Mucosa of descending colon (tissue), 3 donors: ENCODE measurements at regions not wholly inside any gene's neighbourhood (a gene's known extent, or its start where the extent isn't known, plus 50 kb on each side); places are given as distances from the start of the nearest gene placed in this dataset.

Source experiments
- ATAC-seq: fragments of 200-7000 bp; cut with Tn5 transposase; one replicate; pipeline ENCODE4 v1.9.1; 2020; ENCODE audit warnings: mild to moderate bottlenecking, moderate library complexity
- DNase-seq, 3 donors: peaks; one replicate each; pipeline ENCODE4 v3.0.0-alpha.2; 2020
- H3K36me3 ChIP-seq: fragments of 200-600 bp; one replicate; pipeline ENCODE4 v1.8.0; 2021; ENCODE audit warnings: low read depth, mild to moderate bottlenecking
- H3K4me1 ChIP-seq: fragments of 200-600 bp; one replicate; pipeline ENCODE4 v1.8.0; 2021; ENCODE audit warnings: low read depth, mild to moderate bottlenecking
- H3K4me3 ChIP-seq: fragments of 200-600 bp; one replicate; pipeline ENCODE4 v1.8.0; 2021; ENCODE audit warnings: mild to moderate bottlenecking
- H3K9me3 ChIP-seq: fragments of 200-600 bp; one replicate; pipeline ENCODE4 v1.8.0; 2021; ENCODE audit warnings: mild to moderate bottlenecking
- CTCF ChIP-seq: fragments of 200-600 bp; IDR thresholded peaks from one replicate; pipeline ENCODE4 v1.8.0; 2022; ENCODE audit warnings: antibody characterized with exemption, mild to moderate bottlenecking
- intact Hi-C, 2 donors: fragments of 100-400 bp; cut with DNase I in 1 of 2; cut with micrococcal nuclease in 1 of 2; formaldehyde crosslinking; loops; one replicate each; pipeline versions ENCODE4 v1.11.0 to v1.11.1; 2022; cut with DNase I, micrococcal nuclease
- donor health status: DM: no; HTN: no; CAD: no; lungs with moderate emphysema.
- donor health status: DM: no; HTN: no; CAD: no.
- donor health status: DM: no; HTN: yes; CAD: no.

- intact Hi-C loops = no loop called here
- no peak for DNase-seq
- no peak overlapping the region for H3K4me3 ChIP-seq
- no peak for TF ChIP-seq CTCF
- ATAC-seq = no peak
- H3K4me1 ChIP-seq = no peaks in the 10 kb centered on the region
- H3K9me3 ChIP-seq = no peaks in the 10 kb centered on the region
- H3K36me3 ChIP-seq = no peaks in the 10 kb centered on the region
These were observed 309.4 kb upstream of the ZC3H12C start for GRCh38 chr11:109783840-109784239.

GRCh38 chr11:109784536-109784935 lies 308.7 kb upstream of the ZC3H12C start:
- intact Hi-C loops = no loop called here
- no peak overlapping the region for H3K4me3 ChIP-seq
- H3K36me3 ChIP-seq = no peaks in the 10 kb centered on the region
- DNase-seq = no peak
- no peak for TF ChIP-seq CTCF
- no peak for ATAC-seq
- no peaks in the 10 kb centered on the region for H3K9me3 ChIP-seq
- H3K4me1 ChIP-seq = no peaks in the 10 kb centered on the region

- TF ChIP-seq CTCF = no peak
- Histone ChIP-seq H3K4me1 (no peaks in the 10 kb centered on the region), H3K9me3 (no peaks in the 10 kb centered on the region), H3K4me3 (no peak overlapping the region), H3K36me3 (no peaks in the 10 kb centered on the region)
- intact Hi-C loops = no loop called here
- ATAC-seq = no peak
- no peak for DNase-seq
These were observed 308.0 kb upstream of the ZC3H12C start for GRCh38 chr11:109785198-109785597.

GRCh38 chr11:109785714-109786113 lies 307.5 kb upstream of the ZC3H12C start:
- no peak for DNase-seq
- no peak for TF ChIP-seq CTCF
- Histone ChIP-seq H3K4me1 (no peaks in the 10 kb centered on the region), H3K4me3 (no peak overlapping the region), H3K36me3 (no peaks in the 10 kb centered on the region), H3K9me3 (no peaks in the 10 kb centered on the region)
- no peak for ATAC-seq
- intact Hi-C loops = no loop called here

- Histone ChIP-seq H3K4me3 (no peak overlapping the region), H3K36me3 (no peaks in the 10 kb centered on the region), H3K9me3 (no peaks in the 10 kb centered on the region), H3K4me1 (no peaks in the 10 kb centered on the region)
- DNase-seq = no peak
- ATAC-seq = no peak
- no peak for TF ChIP-seq CTCF
- intact Hi-C loops = no loop called here
These were observed 304.2 kb upstream of the ZC3H12C start for GRCh38 chr11:109788948-109789490.

- intact Hi-C loops = no loop called here
- no peak for ATAC-seq
- no peak overlapping the region for H3K4me3 ChIP-seq
- H3K4me1 ChIP-seq = no peaks in the 10 kb centered on the region
- TF ChIP-seq CTCF = no peak
- no peaks in the 10 kb centered on the region for H3K36me3 ChIP-seq
- no peak for DNase-seq
- H3K9me3 ChIP-seq = no peaks in the 10 kb centered on the region
These were observed 303.3 kb upstream of the ZC3H12C start for GRCh38 chr11:109789901-109790300.
